GM21367 (cell line): ENCODE measurements at regions not wholly inside any gene's neighbourhood (a gene's known extent, or its start where the extent isn't known, plus 50 kb on each side); places are given as distances from the start of the nearest gene placed in this dataset.

Source experiments
- ATAC-seq: cut with Tn5 transposase; IDR thresholded peaks from one replicate; pipeline ENCODE4 v1.9.1; 2021; ENCODE audit not compliant: unreplicated experiment

- no peak for ATAC-seq
Measured at GRCh38 chr4:79472693-79473438, 64.8 kb upstream of the GK2 start.

GRCh38 chr4:79472036-79472435 is 64.0 kb upstream of the GK2 start:
- ATAC-seq, result no peak

- ATAC-seq, result no peak
Measured at GRCh38 chr4:79471309-79471708, 63.3 kb upstream of the GK2 start.

GRCh38 chr4:79467246-79467932 is 59.4 kb upstream of the GK2 start:
- no peak for ATAC-seq

- ATAC-seq, result no peak
Measured at GRCh38 chr4:79466621-79467020, 58.6 kb upstream of the GK2 start.
